HepG2 (cell line): ENCODE measurements at regions not wholly inside any gene's neighbourhood (a gene's known extent, or its start where the extent isn't known, plus 50 kb on each side); places are given as distances from the start of the nearest gene placed in this dataset.

Source experiments
- ATAC-seq: fragments of 200-7000 bp; cut with Tn5 transposase; 3 replicates; pipeline ENCODE4 v1.9.1; 2020; ENCODE audit warnings: mild to moderate bottlenecking, moderate library complexity
- BruUV-seq: library from RNA; stranded (reverse); fragments of 400-500 nt; replicated peaks from 2 replicates; lab custom pipeline; 2021; lab: Mats Ljungman, UMichigan
- CTCF ChIA-PET: fragments of 300-600 bp; formaldehyde crosslinking; extraction: SDS; loops from one replicate; lab custom pipeline; 2021; ENCODE audit warnings: low total read pairs, inconsistent platforms, low intra/inter-chr PET ratio; lab: Yijun Ruan, JAX
- POLR2A ChIA-PET: fragments of 350-600 bp; sonication (Branson Sonifier 250); formaldehyde crosslinking; loops from one replicate; lab custom pipeline; 2020; ENCODE audit warnings: antibody characterized with exemption, inconsistent platforms; lab: Yijun Ruan, JAX
- DNase-seq: peaks from one replicate; pipeline ENCODE4 v3.0.0-alpha.2; 2015; ENCODE audit warnings: low spot score
- FAIRE-seq: peaks from 3 replicates; lab custom pipeline; 2011; peaks lifted over from hg19 to GRCh38; lab: Jason Lieb, UNC
- H2AFZ ChIP-seq: one replicate; pipeline ENCODE4 v1.6.1; 2011; ENCODE audit warnings: low read length, inconsistent platforms
- H3K27ac ChIP-seq: fragments of 300-600 bp; 3 replicates; pipeline ENCODE4 v1.8.0; 2011; ENCODE audit warnings: mixed run types, mild to moderate bottlenecking, mixed read lengths, low read length, inconsistent platforms; ENCODE audit not compliant: insufficient read depth; ENCODE audit errors: extremely low read length
- H3K27me3 ChIP-seq, 2 experiments: fragments of 200-600 bp in 1 of 2; 2 replicates in 1 of 2; 3 replicates in 1 of 2; pipeline versions ENCODE4 v1.6.0 to v1.8.0; 2011; ENCODE audit warnings: low read length in 2 of 2, mild to moderate bottlenecking in 2 of 2, moderate library complexity in 2 of 2, inconsistent platforms in 1 of 2; ENCODE audit not compliant: insufficient read depth in 2 of 2, control insufficient read depth in 1 of 2
- H3K36me3 ChIP-seq, 2 experiments: fragments of 200-600 bp in 1 of 2; replicated peaks in 1 of 2; 2 replicates in 1 of 2; 3 replicates in 1 of 2; pipeline versions ENCODE4 v1.5.1 to v1.8.0; 2011; ENCODE audit warnings: low read length in 2 of 2, inconsistent platforms in 1 of 2; ENCODE audit not compliant: insufficient read depth in 2 of 2, control insufficient read depth in 1 of 2
- H3K4me1 ChIP-seq: 2 replicates; pipeline ENCODE4 v1.5.1; 2012; ENCODE audit warnings: low read length, inconsistent platforms; ENCODE audit not compliant: insufficient read depth
- H3K4me2 ChIP-seq: 2 replicates; pipeline ENCODE4 v1.6.0; 2011; ENCODE audit warnings: low read depth, low read length, inconsistent platforms
- H3K4me3 ChIP-seq, 3 experiments: fragments of 200-600 bp in 1 of 3; sonication (generic), shearing (Covaris generic) in 1 of 3; replicated peaks in 1 of 3; 2 replicates each; pipeline ENCODE4 v1.5.1; 2011 to 2016; ENCODE audit warnings: low read length in 3 of 3, inconsistent platforms in 2 of 3, low read depth in 2 of 3, mild to moderate bottlenecking in 2 of 3, control low read depth in 1 of 3, mixed read lengths in 1 of 3; ENCODE audit not compliant: insufficient read depth in 1 of 3
- H3K79me2 ChIP-seq: one replicate; pipeline ENCODE4 v1.6.1; 2011; ENCODE audit warnings: low read length, inconsistent platforms; ENCODE audit not compliant: insufficient read depth
- H3K9ac ChIP-seq: 2 replicates; pipeline ENCODE4 v1.6.0; 2011; ENCODE audit warnings: mild to moderate bottlenecking, low read depth, low read length, inconsistent platforms; ENCODE audit not compliant: insufficient read depth
- H3K9me3 ChIP-seq: 2 replicates; pipeline ENCODE4 v1.5.1; 2012; ENCODE audit warnings: mild to moderate bottlenecking, low read length
- H4K20me1 ChIP-seq: 2 replicates; pipeline ENCODE4 v1.6.0; 2011; ENCODE audit warnings: inconsistent platforms, mild to moderate bottlenecking, low read length, moderate library complexity; ENCODE audit not compliant: insufficient read depth
- ARID3A ChIP-seq: IDR thresholded peaks from 2 replicates; pipeline ENCODE4 v1.6.1; 2012; ENCODE audit warnings: low read depth, low read length, improper control_type of control experiment
- FUBP1 ChIP-seq: sonication (generic); formaldehyde crosslinking; IDR thresholded peaks from 2 replicates; pipeline ENCODE4 v1.5.1; 2020; ENCODE audit warnings: missing genetic modification reagents, mild to moderate bottlenecking, borderline replicate concordance
- GRHL1 ChIP-seq: sonication (generic); formaldehyde crosslinking; conservative IDR thresholded peaks from 2 replicates; pipeline ENCODE4 v1.8.0; 2022; ENCODE audit warnings: missing genetic modification reagents
- RBM22 ChIP-seq: fragments of 200-400 bp; formaldehyde crosslinking; optimal IDR thresholded peaks from 2 replicates; pipeline ENCODE3; 2017; ENCODE audit warnings: mild to moderate bottlenecking, low read length, moderate library complexity
- ZNF496 ChIP-seq: sonication (generic); formaldehyde crosslinking; IDR thresholded peaks from 2 replicates; pipeline ENCODE4 v1.8.1; 2023; ENCODE audit warnings: mild to moderate bottlenecking, moderate library complexity, missing genetic modification reagents; ENCODE audit not compliant: insufficient replicate concordance
- ZNF563 ChIP-seq: sonication (generic); formaldehyde crosslinking; IDR thresholded peaks from 2 replicates; pipeline ENCODE4 v1.8.0; 2022; ENCODE audit warnings: mild to moderate bottlenecking, moderate library complexity, missing genetic modification reagents
- ZNF781 ChIP-seq: sonication (generic); formaldehyde crosslinking; IDR thresholded peaks from 2 replicates; pipeline ENCODE4 v1.5.1; 2020; ENCODE audit warnings: borderline replicate concordance, mild to moderate bottlenecking, missing genetic modification reagents; ENCODE audit errors: not compliant biosample characterization
- WGBS: methylation state at CpG from one replicate; pipeline ENCODE4 v1.1.6; 2017; ENCODE audit warnings: low lambda C conversion rate; 5-methylcytosine and 5-hydroxymethylcytosine counted together
- in situ Hi-C: cut with HindIII; loops from 2 replicates; pipeline ENCODE4 v1.10.0; 2017; ENCODE audit warnings: low pct_unique_long_range_greater_than_20kb; ENCODE audit not compliant: extremely low pct_ligation_motif_present
- intact Hi-C: fragments of 100-400 bp; cut with micrococcal nuclease; formaldehyde crosslinking; loops from one replicate; pipeline ENCODE4 v1.10.0; 2022; ENCODE audit not compliant: unreplicated experiment

GRCh38 chr13:50078231-50078894 lies 63.1 kb downstream of the KCNRG start (continued):
- TF ChIP-seq FUBP1 (CRISPR knock-in tag) = no peak
- TF ChIP-seq GRHL1 = no peak
- TF ChIP-seq ZNF563 (CRISPR knock-in tag) = no peak
- no peak for TF ChIP-seq ZNF496
- no peak for TF ChIP-seq RBM22

GRCh38 chr13:50078895-50079654 lies 63.8 kb downstream of the KCNRG start:
- Histone ChIP-seq H3K36me3 (0 out of 5 replicates have a peak, but pooled peaks cover 0 to 4% of the 10 kb centered on the region in 2 experiments), H3K79me2 (peaks cover 91% of the 10 kb centered on the region), H4K20me1 (no peaks in the 10 kb centered on the region; the same call in 1 of the 2 replicates), H3K4me3 (peak overlapping the region; percentile 78 to 93 (median 91)), H3K4me1 (peaks cover 51% of the 10 kb centered on the region), H3K9ac (peak overlapping the region; percentile 92), H3K9me3 (no peaks in the 10 kb centered on the region), H3K27me3 (no peaks in the 10 kb centered on the region; a peak in 1 of 5 replicates), H3K4me2 (peak overlapping the region; percentile 76), H2AFZ (no peak overlapping the region), H3K27ac (peak overlapping the region; percentile 96)
- CTCF ChIA-PET = no interaction called here
- ATAC-seq = no peak
- in situ Hi-C loops = no loop called here
- 8% methylated on average over 10 of the region's 10 CpGs for WGBS
- POLR2A ChIA-PET = interaction anchor here (1.0 to 5.2 kb wide), 3 partner anchors 82 to 143 kb away, joined by 3 to 39 read pairs (median 3); partner anchors contain the start of genes SPRYD7 and TRIM13
- intact Hi-C loops = no loop called here
- DNase-seq = no peak
- TF ChIP-seq ARID3A (0 out of 2 replicates have a peak, but pooled peaks have one; percentile 46), ZNF781 (no peak)
- no TSS peak for BruUV-seq
- FAIRE-seq = no peak
